Keratinocyte (primary cell): ENCODE measurements at regions not wholly inside any gene's neighbourhood (a gene's known extent, or its start where the extent isn't known, plus 50 kb on each side); places are given as distances from the start of the nearest gene placed in this dataset.

ENCODE experiments used
- DNase-seq: peaks from one replicate; pipeline ENCODE4 v3.0.0-alpha.2; 2011; ENCODE audit warnings: low read depth, missing footprints, low spot score
- FAIRE-seq: peaks from 2 replicates; lab custom pipeline; 2011; peaks lifted over from hg19 to GRCh38; lab: Jason Lieb, UNC
- H2AFZ ChIP-seq: 2 replicates; pipeline ENCODE4 v1.6.0; 2012; ENCODE audit warnings: low read length, control low read depth, inconsistent platforms; ENCODE audit not compliant: control insufficient read depth
- H3K27ac ChIP-seq: 2 replicates; pipeline ENCODE4 v1.5.1; 2011; ENCODE audit warnings: low read length; ENCODE audit not compliant: control insufficient read depth, insufficient read depth
- H3K27me3 ChIP-seq: 3 replicates; pipeline ENCODE4 v1.6.0; 2011; ENCODE audit warnings: low read length; ENCODE audit not compliant: control insufficient read depth, insufficient read depth; ENCODE audit errors: extremely low read depth
- H3K36me3 ChIP-seq, 2 experiments: 2 replicates in 1 of 2; 3 replicates in 1 of 2; pipeline ENCODE4 v1.5.1; 2011; ENCODE audit warnings: low read length in 2 of 2, mild to moderate bottlenecking in 1 of 2; ENCODE audit not compliant: control insufficient read depth in 2 of 2, insufficient read depth in 2 of 2; ENCODE audit errors: extremely low read depth in 1 of 2
- H3K4me1 ChIP-seq: 3 replicates; pipeline ENCODE4 v1.5.1; 2011; ENCODE audit warnings: low read length; ENCODE audit not compliant: control insufficient read depth, insufficient read depth; ENCODE audit errors: extremely low read depth
- H3K4me2 ChIP-seq: 3 replicates; pipeline ENCODE4 v1.6.0; 2011; ENCODE audit warnings: low read depth, low read length; ENCODE audit not compliant: control insufficient read depth, insufficient read depth; ENCODE audit errors: extremely low read depth
- H3K4me3 ChIP-seq, 3 experiments: fragments of 200-600 bp in 1 of 3; sonication (generic) in 1 of 3; 2 replicates in 2 of 3; 3 replicates in 1 of 3; pipeline ENCODE4 v1.5.1; 2011 to 2016; ENCODE audit warnings: low read length in 3 of 3, mild to moderate bottlenecking in 3 of 3, control low read depth in 2 of 3, inconsistent platforms in 1 of 3, low read depth in 1 of 3, mixed read lengths in 1 of 3, mixed run types in 1 of 3, moderate library complexity in 1 of 3; ENCODE audit not compliant: control insufficient read depth in 2 of 3, insufficient read depth in 2 of 3; ENCODE audit errors: extremely low read depth in 1 of 3
- H3K79me2 ChIP-seq: 2 replicates; pipeline ENCODE4 v1.6.0; 2012; ENCODE audit warnings: low read length; ENCODE audit not compliant: control insufficient read depth, insufficient read depth
- H3K9ac ChIP-seq: 3 replicates; pipeline ENCODE4 v1.6.0; 2011; ENCODE audit warnings: low read length; ENCODE audit not compliant: control insufficient read depth, insufficient read depth; ENCODE audit errors: extremely low read depth
- H3K9me1 ChIP-seq: 3 replicates; pipeline ENCODE4 v1.6.0; 2011; ENCODE audit warnings: low read length; ENCODE audit not compliant: control insufficient read depth, insufficient read depth; ENCODE audit errors: extremely low read depth
- H3K9me3 ChIP-seq: 2 replicates; pipeline ENCODE4 v1.5.1; 2012; ENCODE audit warnings: low read depth, low read length; ENCODE audit not compliant: control insufficient read depth
- H4K20me1 ChIP-seq: 3 replicates; pipeline ENCODE4 v1.6.0; 2011; ENCODE audit warnings: low read length; ENCODE audit not compliant: control insufficient read depth, insufficient read depth; ENCODE audit errors: extremely low read depth
- EZH2 ChIP-seq: IDR thresholded peaks from one replicate; pipeline ENCODE4 v1.6.1; 2012; ENCODE audit warnings: inconsistent platforms, mild to moderate bottlenecking, low read length, moderate library complexity
- dilution Hi-C: fragments of 300-500 bp; cut with MboI; formaldehyde crosslinking; loops from one replicate; pipeline ENCODE4 v1.7.0; 2020; ENCODE audit warnings: low sequenced_read_pairs; ENCODE audit not compliant: extremely low pct_ligation_motif_present
- TF ChIP-seq, protein P1 (sequence below), 3 experiments: IDR thresholded peaks in 1 of 3; conservative IDR thresholded peaks in 1 of 3; optimal IDR thresholded peaks in 1 of 3; 2 replicates in 2 of 3; 3 replicates in 1 of 3; pipeline versions ENCODE3 to v1.5.1; 2011; ENCODE audit warnings: low read length in 3 of 3, mild to moderate bottlenecking in 3 of 3, moderate library complexity in 2 of 3, control low read depth in 1 of 3, inconsistent platforms in 1 of 3; ENCODE audit not compliant: insufficient read depth in 2 of 3; ENCODE audit errors: extremely low read depth in 1 of 3

DNA sequence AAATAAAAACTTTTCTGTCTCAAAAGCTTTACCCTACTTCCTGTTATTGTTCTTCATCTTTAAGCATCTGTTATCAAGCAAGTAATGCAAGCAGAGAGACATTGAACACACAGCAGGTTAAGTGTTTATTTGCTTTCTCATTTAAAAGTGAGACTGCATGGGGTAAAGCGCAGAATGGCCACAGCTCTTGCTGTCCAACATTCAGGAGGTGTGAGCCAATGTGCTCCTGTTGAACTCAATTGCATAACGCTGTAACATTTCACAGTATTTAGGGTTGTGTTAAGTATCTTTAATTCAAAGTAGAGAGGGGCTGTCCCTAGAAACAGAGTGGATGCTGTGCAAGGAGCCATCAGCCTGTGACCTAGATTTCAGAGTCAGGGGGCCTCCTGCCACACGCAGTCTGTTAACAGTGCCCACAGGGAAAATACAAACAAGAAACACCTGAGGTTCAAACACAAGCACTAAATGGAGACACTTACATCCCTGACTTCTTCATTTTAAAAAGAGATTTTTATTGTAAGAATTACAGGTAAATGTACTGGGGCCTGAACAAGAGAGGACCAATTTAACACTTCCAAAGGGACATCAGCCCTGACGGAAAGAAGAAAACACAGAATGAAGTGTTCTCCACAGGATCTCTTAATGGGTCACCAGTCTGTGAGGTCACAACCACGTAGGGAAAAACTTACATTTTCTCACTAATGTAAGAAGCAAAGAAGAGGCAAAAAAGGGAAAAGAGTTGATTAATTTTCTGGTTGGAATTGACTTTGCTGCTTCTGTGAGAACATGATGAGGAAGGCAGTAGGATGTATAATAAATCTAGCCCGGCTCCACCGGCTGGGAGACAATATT, 815.1 kb downstream of the VGLL3 start:
- FAIRE-seq: no peak
- H4K20me1 ChIP-seq: no peaks in the 10 kb centered on the region
- H3K4me1 ChIP-seq: no peaks in the 10 kb centered on the region
- H2AFZ ChIP-seq: no peak overlapping the region
- no peaks in the 10 kb centered on the region for H3K79me2 ChIP-seq
- no peak overlapping the region for H3K4me2 ChIP-seq
- no peak overlapping the region for H3K27ac ChIP-seq
- no peaks in the 10 kb centered on the region for H3K9me1 ChIP-seq
- dilution Hi-C loops: no loop called here
- TF ChIP-seq, protein P1, sequence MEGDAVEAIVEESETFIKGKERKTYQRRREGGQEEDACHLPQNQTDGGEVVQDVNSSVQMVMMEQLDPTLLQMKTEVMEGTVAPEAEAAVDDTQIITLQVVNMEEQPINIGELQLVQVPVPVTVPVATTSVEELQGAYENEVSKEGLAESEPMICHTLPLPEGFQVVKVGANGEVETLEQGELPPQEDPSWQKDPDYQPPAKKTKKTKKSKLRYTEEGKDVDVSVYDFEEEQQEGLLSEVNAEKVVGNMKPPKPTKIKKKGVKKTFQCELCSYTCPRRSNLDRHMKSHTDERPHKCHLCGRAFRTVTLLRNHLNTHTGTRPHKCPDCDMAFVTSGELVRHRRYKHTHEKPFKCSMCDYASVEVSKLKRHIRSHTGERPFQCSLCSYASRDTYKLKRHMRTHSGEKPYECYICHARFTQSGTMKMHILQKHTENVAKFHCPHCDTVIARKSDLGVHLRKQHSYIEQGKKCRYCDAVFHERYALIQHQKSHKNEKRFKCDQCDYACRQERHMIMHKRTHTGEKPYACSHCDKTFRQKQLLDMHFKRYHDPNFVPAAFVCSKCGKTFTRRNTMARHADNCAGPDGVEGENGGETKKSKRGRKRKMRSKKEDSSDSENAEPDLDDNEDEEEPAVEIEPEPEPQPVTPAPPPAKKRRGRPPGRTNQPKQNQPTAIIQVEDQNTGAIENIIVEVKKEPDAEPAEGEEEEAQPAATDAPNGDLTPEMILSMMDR (optimal IDR thresholded peaks at IDR 0.05 in 1 of 3, IDR thresholded peaks at IDR 0.05 in 1 of 3, conservative IDR thresholded peaks at IDR 0.05 in 1 of 3; ENCODE audit: extremely low read depth in 1 of 3, insufficient read depth in 2 of 3, low read length in 3 of 3): no peak
- no peak for TF ChIP-seq EZH2
- no peak overlapping the region for H3K4me3 ChIP-seq
- no peaks in the 10 kb centered on the region for H3K27me3 ChIP-seq
- H3K9ac ChIP-seq: no peak overlapping the region
- no peaks in the 10 kb centered on the region for H3K9me3 ChIP-seq
- H3K36me3 ChIP-seq: no peaks in the 10 kb centered on the region
- no peak for DNase-seq

DNA sequence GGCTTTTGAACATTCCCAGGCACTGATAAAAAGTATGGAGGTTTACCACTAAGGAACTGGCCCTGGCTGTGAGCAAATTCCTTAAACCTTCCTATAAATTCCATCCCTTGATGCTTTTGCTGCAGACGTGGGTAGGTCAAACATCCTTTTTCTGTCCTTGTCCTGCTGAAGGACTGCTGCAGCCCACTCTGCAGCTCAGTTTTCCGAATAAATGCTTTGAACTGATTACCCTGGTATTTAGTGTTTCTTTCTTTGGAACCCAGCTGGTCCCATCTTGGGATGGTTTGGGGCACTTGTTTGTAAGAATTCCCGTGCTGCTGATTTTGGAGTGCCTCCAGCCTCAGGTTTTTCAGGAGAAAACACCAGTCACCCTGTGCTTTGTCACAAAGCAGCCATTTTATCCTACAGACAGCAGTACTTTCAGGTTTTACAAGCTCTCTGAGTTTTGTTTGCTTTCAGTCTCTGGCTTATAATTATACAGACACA, 815.9 kb downstream of the VGLL3 start:
- DNase-seq: no peak
- Histone ChIP-seq H3K27ac (no peak overlapping the region), H3K9me1 (no peaks in the 10 kb centered on the region), H3K9me3 (no peaks in the 10 kb centered on the region), H4K20me1 (no peaks in the 10 kb centered on the region), H3K27me3 (no peaks in the 10 kb centered on the region), H3K4me2 (no peak overlapping the region), H3K79me2 (no peaks in the 10 kb centered on the region), H3K36me3 (no peaks in the 10 kb centered on the region), H3K4me3 (no peak overlapping the region), H3K9ac (no peak overlapping the region), H2AFZ (no peak overlapping the region), H3K4me1 (no peaks in the 10 kb centered on the region)
- dilution Hi-C loops: no loop called here
- FAIRE-seq: no peak
- TF ChIP-seq, protein P1 (optimal IDR thresholded peaks at IDR 0.05 in 1 of 3, IDR thresholded peaks at IDR 0.05 in 1 of 3, conservative IDR thresholded peaks at IDR 0.05 in 1 of 3; ENCODE audit: extremely low read depth in 1 of 3, insufficient read depth in 2 of 3, low read length in 3 of 3): no peak
- no peak for TF ChIP-seq EZH2
